KMS-11 (cell line): ENCODE measurements at regions not wholly inside any gene's neighbourhood (a gene's known extent, or its start where the extent isn't known, plus 50 kb on each side); places are given as distances from the start of the nearest gene placed in this dataset.

Experiments used
- H2AFZ ChIP-seq: fragments of 200-600 bp; sonication (generic); 2 replicates; pipeline ENCODE4 v1.6.1; 2016; ENCODE audit warnings: antibody characterized with exemption, mixed run types, low read depth
- H3K27ac ChIP-seq: fragments of 200-600 bp; sonication (generic); 2 replicates; pipeline ENCODE4 v1.6.1; 2016; ENCODE audit warnings: mild to moderate bottlenecking, mixed run types
- H3K27me3 ChIP-seq: fragments of 200-600 bp; sonication (generic); 2 replicates; pipeline ENCODE4 v1.6.1; 2017; ENCODE audit warnings: mild to moderate bottlenecking, low read depth, mixed run types, moderate library complexity; ENCODE audit not compliant: insufficient read depth
- H3K36me3 ChIP-seq: fragments of 200-600 bp; sonication (generic); 2 replicates; pipeline ENCODE4 v1.6.1; 2017; ENCODE audit warnings: mild to moderate bottlenecking, mixed run types; ENCODE audit not compliant: insufficient read depth
- H3K4me1 ChIP-seq: fragments of 200-600 bp; sonication (generic); 2 replicates; pipeline ENCODE4 v1.6.1; 2016; ENCODE audit warnings: mild to moderate bottlenecking, low read depth, mixed run types; ENCODE audit not compliant: poor library complexity, severe bottlenecking
- H3K4me2 ChIP-seq: fragments of 200-600 bp; sonication (generic); 2 replicates; pipeline ENCODE4 v1.7.0; 2016; ENCODE audit warnings: mild to moderate bottlenecking, mixed run types
- H3K4me3 ChIP-seq: fragments of 200-600 bp; sonication (generic); IDR thresholded peaks from 2 replicates; pipeline ENCODE4 v1.6.1; 2017; ENCODE audit warnings: low read depth, low read length, mixed read lengths; ENCODE audit not compliant: insufficient read depth
- H3K79me2 ChIP-seq: fragments of 200-600 bp; sonication (generic); 2 replicates; pipeline ENCODE4 v1.6.1; 2016; ENCODE audit warnings: low read depth, mixed run types; ENCODE audit not compliant: insufficient read depth
- H3K9ac ChIP-seq: fragments of 200-600 bp; sonication (generic); 2 replicates; pipeline ENCODE4 v1.6.1; 2016; ENCODE audit warnings: mild to moderate bottlenecking, mixed run types
- H4K20me1 ChIP-seq: fragments of 200-600 bp; sonication (generic); 2 replicates; pipeline ENCODE4 v1.6.1; 2016; ENCODE audit warnings: mild to moderate bottlenecking, mixed run types; ENCODE audit not compliant: insufficient read depth
- CTCF ChIP-seq: fragments of 200-600 bp; sonication (generic); conservative IDR thresholded peaks from 2 replicates; pipeline ENCODE4 v1.6.1; 2017; ENCODE audit warnings: low read depth, mild to moderate bottlenecking, antibody characterized with exemption, low read length, moderate library complexity, mixed read lengths

- H4K20me1 ChIP-seq = no peaks in the 10 kb centered on the region
- H2AFZ ChIP-seq = no peak overlapping the region
- no peak for TF ChIP-seq CTCF
- no peak overlapping the region for H3K4me3 ChIP-seq
- H3K9ac ChIP-seq = no peak overlapping the region
- no peaks in the 10 kb centered on the region for H3K79me2 ChIP-seq
- H3K36me3 ChIP-seq = no peaks in the 10 kb centered on the region
- peaks cover 69% of the 10 kb centered on the region for H3K4me1 ChIP-seq
- peak overlapping the region; percentile 29 for H3K4me2 ChIP-seq
- H3K27me3 ChIP-seq = no peaks in the 10 kb centered on the region
- H3K27ac ChIP-seq = peak overlapping the region; percentile 85
These were observed 230.0 kb downstream of the SNX13 start for GRCh38 chr7:17710312-17710711.

- no peak for TF ChIP-seq CTCF
- no peak overlapping the region for H2AFZ ChIP-seq
- H3K4me2 ChIP-seq = no peak overlapping the region
- H4K20me1 ChIP-seq = no peaks in the 10 kb centered on the region
- H3K27me3 ChIP-seq = no peaks in the 10 kb centered on the region
- H3K27ac ChIP-seq = no peak overlapping the region
- H3K4me1 ChIP-seq = peaks cover 36% of the 10 kb centered on the region
- H3K9ac ChIP-seq = no peak overlapping the region
- no peaks in the 10 kb centered on the region for H3K36me3 ChIP-seq
- H3K4me3 ChIP-seq = no peak overlapping the region
- no peaks in the 10 kb centered on the region for H3K79me2 ChIP-seq
These were observed 226.7 kb downstream of the SNX13 start for GRCh38 chr7:17713584-17713983.

- Histone ChIP-seq H3K9ac (no peak overlapping the region), H3K27ac (no peak overlapping the region), H2AFZ (no peak overlapping the region), H4K20me1 (no peaks in the 10 kb centered on the region), H3K4me2 (no peak overlapping the region), H3K4me3 (no peak overlapping the region), H3K27me3 (no peaks in the 10 kb centered on the region), H3K36me3 (no peaks in the 10 kb centered on the region), H3K79me2 (no peaks in the 10 kb centered on the region), H3K4me1 (peaks cover 4% of the 10 kb centered on the region)
- TF ChIP-seq CTCF = no peak
These were observed 223.5 kb downstream of the SNX13 start for GRCh38 chr7:17716816-17717215.

GRCh38 chr7:17719998-17720397, 220.3 kb downstream of the SNX13 start:
- Histone ChIP-seq H3K27ac (no peak overlapping the region), H3K4me3 (no peak overlapping the region), H3K27me3 (no peaks in the 10 kb centered on the region), H3K4me2 (no peak overlapping the region), H3K79me2 (no peaks in the 10 kb centered on the region), H3K9ac (no peak overlapping the region), H2AFZ (no peak overlapping the region), H4K20me1 (no peaks in the 10 kb centered on the region), H3K36me3 (no peaks in the 10 kb centered on the region), H3K4me1 (no peaks in the 10 kb centered on the region)
- TF ChIP-seq CTCF = no peak
